ENCODE measurements at regions not wholly inside any gene's neighbourhood (a gene's known extent, or its start where the extent isn't known, plus 50 kb on each side); places are given as distances from the start of the nearest gene placed in this dataset.

- ChIA-PET POLR2A (no interaction called here), CTCF (no interaction called here)
- TF ChIP-seq CTCF (IDR thresholded peaks at IDR 0.05; ENCODE audit: low read depth, low read length), result no peak
- H3K9me3 ChIP-seq (ENCODE audit: control insufficient read depth, insufficient read depth, low read length), result no peaks in the 10 kb centered on the region
- H3K27ac ChIP-seq (ENCODE audit: low read depth, low read length), result no peak overlapping the region
- no peak for DNase-seq (ENCODE audit: low read depth, low spot score)
- no peaks in the 10 kb centered on the region for H3K27me3 ChIP-seq (ENCODE audit: control insufficient read depth, insufficient read depth, low read length)
- no peak overlapping the region for H3K4me3 ChIP-seq (ENCODE audit: low read depth, low read length)
These were observed 64.5 kb upstream of the COP1 start for GRCh38 chr1:176271572-176271971.
